ENCODE measurements at regions not wholly inside any gene's neighbourhood (a gene's known extent, or its start where the extent isn't known, plus 50 kb on each side); places are given as distances from the start of the nearest gene placed in this dataset.
"Not testable (repeated sequence)": the region's sequence is repeated elsewhere in the genome, so short reads cannot be mapped to it uniquely, and the experiment has no call there.

GRCh38 chr12:4191149-4191548, 82.4 kb upstream of the CCND2 start:
- H3K27me3 Mint-ChIP-seq, result no peaks in the 10 kb centered on the region
- CTCF ChIA-PET, result interaction anchor here (2.0 kb wide), 1 partner anchor 86 kb away, joined by 6 read pairs; no protein-coding TSS in a partner anchor

GRCh38 chr12:4190366-4191063, 83.0 kb upstream of the CCND2 start:
- intact Hi-C loops (cut with micrococcal nuclease), result no loop called here
- no peaks in the 10 kb centered on the region for H3K9me3 Mint-ChIP-seq
- peaks cover 7% of the 10 kb centered on the region for H3K4me1 Mint-ChIP-seq
- TF ChIP-seq, protein P1, sequence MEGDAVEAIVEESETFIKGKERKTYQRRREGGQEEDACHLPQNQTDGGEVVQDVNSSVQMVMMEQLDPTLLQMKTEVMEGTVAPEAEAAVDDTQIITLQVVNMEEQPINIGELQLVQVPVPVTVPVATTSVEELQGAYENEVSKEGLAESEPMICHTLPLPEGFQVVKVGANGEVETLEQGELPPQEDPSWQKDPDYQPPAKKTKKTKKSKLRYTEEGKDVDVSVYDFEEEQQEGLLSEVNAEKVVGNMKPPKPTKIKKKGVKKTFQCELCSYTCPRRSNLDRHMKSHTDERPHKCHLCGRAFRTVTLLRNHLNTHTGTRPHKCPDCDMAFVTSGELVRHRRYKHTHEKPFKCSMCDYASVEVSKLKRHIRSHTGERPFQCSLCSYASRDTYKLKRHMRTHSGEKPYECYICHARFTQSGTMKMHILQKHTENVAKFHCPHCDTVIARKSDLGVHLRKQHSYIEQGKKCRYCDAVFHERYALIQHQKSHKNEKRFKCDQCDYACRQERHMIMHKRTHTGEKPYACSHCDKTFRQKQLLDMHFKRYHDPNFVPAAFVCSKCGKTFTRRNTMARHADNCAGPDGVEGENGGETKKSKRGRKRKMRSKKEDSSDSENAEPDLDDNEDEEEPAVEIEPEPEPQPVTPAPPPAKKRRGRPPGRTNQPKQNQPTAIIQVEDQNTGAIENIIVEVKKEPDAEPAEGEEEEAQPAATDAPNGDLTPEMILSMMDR (IDR thresholded peaks at IDR 0.05), result no peak
- H3K27ac Mint-ChIP-seq, result no peak overlapping the region
- DNase-seq (no peak), ATAC-seq (ENCODE audit: low read depth) (no peak)
- ChIA-PET POLR2A (interaction anchor here (1.3 kb wide), 1 partner anchor 79 kb away, joined by 5 read pairs; no protein-coding TSS in a partner anchor), CTCF (interaction anchor here (2.0 kb wide), 1 partner anchor 87 kb away, joined by 6 read pairs; no protein-coding TSS in a partner anchor)
- no peaks in the 10 kb centered on the region for H3K27me3 Mint-ChIP-seq
- no peak overlapping the region for H3K4me3 Mint-ChIP-seq
- H3K36me3 Mint-ChIP-seq (ENCODE audit: low read depth), result no peaks in the 10 kb centered on the region

More at GRCh38 chr12:4191149-4191548, 82.4 kb upstream of the CCND2 start:
- H3K4me3 Mint-ChIP-seq, result no peak overlapping the region
- intact Hi-C loops (cut with micrococcal nuclease), result no loop called here
- no peaks in the 10 kb centered on the region for H3K9me3 Mint-ChIP-seq
- TF ChIP-seq, protein P1 (IDR thresholded peaks at IDR 0.05), result no peak
- POLR2A ChIA-PET, result interaction anchor here (0.6 to 1.3 kb wide), 2 partner anchors 78 to 81 kb away, joined by 3 to 5 read pairs; no protein-coding TSS in a partner anchor
- DNase-seq, result no peak
- no peak for ATAC-seq (ENCODE audit: low read depth)
- H3K36me3 Mint-ChIP-seq (ENCODE audit: low read depth), result no peaks in the 10 kb centered on the region
- H3K4me1 Mint-ChIP-seq, result peaks cover 7% of the 10 kb centered on the region
- H3K27ac Mint-ChIP-seq, result no peak overlapping the region

- TF ChIP-seq, protein P1 (IDR thresholded peaks at IDR 0.05), result no peak
- Mint-ChIP-seq H3K4me3 (no peak overlapping the region), H3K27me3 (no peaks in the 10 kb centered on the region), H3K27ac (no peak overlapping the region), H3K9me3 (no peaks in the 10 kb centered on the region), H3K4me1 (peaks cover 7% of the 10 kb centered on the region), H3K36me3 (ENCODE audit: low read depth) (no peaks in the 10 kb centered on the region)
- intact Hi-C loops (cut with micrococcal nuclease), result no loop called here
- ChIA-PET CTCF (no interaction called here), POLR2A (interaction anchor here (1.1 kb wide), 1 partner anchor 82 kb away, joined by 3 read pairs; no protein-coding TSS in a partner anchor)
- ATAC-seq (ENCODE audit: low read depth) (no peak), DNase-seq (no peak)
Measured at GRCh38 chr12:4189721-4190120, 83.8 kb upstream of the CCND2 start.

GRCh38 chr12:4187916-4188315, 85.6 kb upstream of the CCND2 start:
- DNase-seq (no peak), ATAC-seq (ENCODE audit: low read depth) (no peak)
- Mint-ChIP-seq H3K9me3 (peaks cover 2% of the 10 kb centered on the region), H3K27ac (no peak overlapping the region), H3K36me3 (ENCODE audit: low read depth) (no peaks in the 10 kb centered on the region), H3K4me3 (no peak overlapping the region), H3K27me3 (no peaks in the 10 kb centered on the region), H3K4me1 (peaks cover 7% of the 10 kb centered on the region)
- POLR2A ChIA-PET, result interaction anchor here (1.1 kb wide), 1 partner anchor 23 kb away, joined by 3 read pairs; no protein-coding TSS in a partner anchor
- TF ChIP-seq, protein P1 (IDR thresholded peaks at IDR 0.05), result no peak
- intact Hi-C loops (cut with micrococcal nuclease), result no loop called here
- CTCF ChIA-PET, result interaction anchor here (1.2 kb wide), 1 partner anchor 89 kb away, joined by 3 read pairs; no protein-coding TSS in a partner anchor

DNA sequence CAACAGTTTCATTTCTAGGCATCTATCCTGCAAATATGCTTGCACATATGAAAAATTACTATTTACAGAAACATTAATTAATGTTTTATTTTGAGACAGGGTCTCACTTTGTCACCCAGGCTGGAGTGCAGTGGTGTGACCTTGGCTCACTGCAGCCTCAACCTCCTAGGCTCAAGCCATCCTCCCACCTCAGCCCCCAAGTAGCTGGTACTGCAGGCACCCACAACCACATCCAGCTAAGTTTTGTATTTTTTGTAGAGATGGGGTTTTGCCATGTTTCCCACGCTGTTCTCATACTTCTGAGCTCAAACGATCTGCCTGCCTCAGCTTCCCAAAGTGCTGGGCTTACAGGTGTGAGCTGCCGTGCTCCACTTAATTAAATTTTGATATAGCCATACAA, 86.2 kb upstream of the CCND2 start:
- POLR2A ChIA-PET; H3K36me3 Mint-ChIP-seq (ENCODE audit: low read depth): not testable (repeated sequence)
- CTCF ChIA-PET, result interaction anchor here (1.2 kb wide), 1 partner anchor 90 kb away, joined by 3 read pairs; no protein-coding TSS in a partner anchor

More for the DNA sequence above, 86.2 kb upstream of the CCND2 start:
- H3K9me3 Mint-ChIP-seq; H3K4me3 Mint-ChIP-seq; ATAC-seq (ENCODE audit: low read depth); H3K4me1 Mint-ChIP-seq; H3K27me3 Mint-ChIP-seq; intact Hi-C loops (cut with micrococcal nuclease); H3K27ac Mint-ChIP-seq; DNase-seq: not testable (repeated sequence)

Measured in activated B cell treated with CpG ODN at 0.5 μM for 24 hours (primary cell).